Ovary (tissue), 3 donors: ENCODE measurements at regions not wholly inside any gene's neighbourhood (a gene's known extent, or its start where the extent isn't known, plus 50 kb on each side); places are given as distances from the start of the nearest gene placed in this dataset.

Source experiments
- CTCF ChIP-seq, 3 donors: fragments of 450-650 bp in 2 of 3; fragments of 200-600 bp in 1 of 3; IDR thresholded peaks; one replicate each; pipeline versions ENCODE4 v1.5.1 to v1.8.0; 2016 to 2022; ENCODE audit warnings: antibody characterized with exemption in 3 of 3, mild to moderate bottlenecking in 1 of 3
- POLR2A ChIP-seq: fragments of 450-650 bp; IDR thresholded peaks from one replicate; pipeline ENCODE4 v1.6.1; 2017; ENCODE audit warnings: antibody characterized with exemption, mild to moderate bottlenecking, moderate library complexity
- donor health status: DM: no; HTN: no; CAD: no.

GRCh38 chr17:13736916-13737315, 135.2 kb upstream of the HS3ST3A1 start:
- TF ChIP-seq CTCF (IDR thresholded peaks at IDR 0.05) (no peak), POLR2A (no peak)
